ENCODE measurements at regions not wholly inside any gene's neighbourhood (a gene's known extent, or its start where the extent isn't known, plus 50 kb on each side); places are given as distances from the start of the nearest gene placed in this dataset.
A peak's percentile ranks its signal among the peaks of the same experiment; 100 is the strongest.

GRCh38 chr16:49910541-49911071 lies 54.7 kb upstream of the ZNF423 start:
- DNase-seq (ENCODE audit: low read depth), result no peak

- no peak for DNase-seq (ENCODE audit: low read depth)
Measured at GRCh38 chr16:49911430-49911829, 55.5 kb upstream of the ZNF423 start.

GRCh38 chr16:49912721-49913120 lies 56.8 kb upstream of the ZNF423 start:
- no peak for DNase-seq (ENCODE audit: low read depth)

GRCh38 chr16:49913720-49914119 lies 57.8 kb upstream of the ZNF423 start:
- no peak for DNase-seq (ENCODE audit: low read depth)

- DNase-seq (ENCODE audit: low read depth), result no peak
Measured at GRCh38 chr16:49914657-49915056, 58.7 kb upstream of the ZNF423 start.

- no peak for DNase-seq (ENCODE audit: low read depth)
Measured at GRCh38 chr16:49918257-49918656, 62.3 kb upstream of the ZNF423 start.

GRCh38 chr16:49919327-49919726 lies 63.4 kb upstream of the ZNF423 start:
- DNase-seq (ENCODE audit: low read depth), result no peak

GRCh38 chr16:49920397-49920796 lies 64.5 kb upstream of the ZNF423 start:
- no peak for DNase-seq (ENCODE audit: low read depth)

- DNase-seq (ENCODE audit: low read depth), result no peak
Measured at GRCh38 chr16:49921106-49921505, 65.2 kb upstream of the ZNF423 start.

GRCh38 chr16:49921791-49922456 lies 66.0 kb upstream of the ZNF423 start:
- peak; percentile 17 for DNase-seq (ENCODE audit: low read depth)

GRCh38 chr16:49923411-49923810 lies 67.5 kb upstream of the ZNF423 start:
- no peak for DNase-seq (ENCODE audit: low read depth)

GRCh38 chr16:49924078-49924477 lies 68.2 kb upstream of the ZNF423 start:
- DNase-seq (ENCODE audit: low read depth), result no peak

GRCh38 chr16:49926941-49927340 lies 71.0 kb upstream of the ZNF423 start:
- DNase-seq (ENCODE audit: low read depth), result no peak

GRCh38 chr16:49928176-49929041 lies 72.5 kb upstream of the ZNF423 start:
- DNase-seq (ENCODE audit: low read depth), result no peak

GRCh38 chr16:49929626-49930025 lies 73.7 kb upstream of the ZNF423 start:
- no peak for DNase-seq (ENCODE audit: low read depth)

GRCh38 chr16:49930841-49931240 lies 74.9 kb upstream of the ZNF423 start:
- no peak for DNase-seq (ENCODE audit: low read depth)

GRCh38 chr16:49931266-49931665 lies 75.4 kb upstream of the ZNF423 start:
- no peak for DNase-seq (ENCODE audit: low read depth)

- no peak for DNase-seq (ENCODE audit: low read depth)
Measured at GRCh38 chr16:49931916-49932315, 76.0 kb upstream of the ZNF423 start.

- DNase-seq (ENCODE audit: low read depth), result no peak
Measured at GRCh38 chr16:49932434-49932833, 76.5 kb upstream of the ZNF423 start.

- DNase-seq (ENCODE audit: low read depth), result no peak
Measured at GRCh38 chr16:49932946-49933345, 77.0 kb upstream of the ZNF423 start.

GRCh38 chr16:49936791-49937190 lies 80.9 kb upstream of the ZNF423 start:
- DNase-seq (ENCODE audit: low read depth), result no peak

- DNase-seq (ENCODE audit: low read depth), result no peak
Measured at GRCh38 chr16:49937886-49938285, 82.0 kb upstream of the ZNF423 start.

- no peak for DNase-seq (ENCODE audit: low read depth)
Measured at GRCh38 chr16:49939495-49939894, 83.6 kb upstream of the ZNF423 start.

Data from fibroblast of the conjunctiva (primary cell).